GM20000 (cell line): ENCODE measurements at regions not wholly inside any gene's neighbourhood (a gene's known extent, or its start where the extent isn't known, plus 50 kb on each side); places are given as distances from the start of the nearest gene placed in this dataset.

Source experiments
- DNase-seq: peaks from one replicate; pipeline ENCODE4 v3.0.0; 2012; ENCODE audit warnings: low spot score
- TF ChIP-seq, protein P1 (sequence below): IDR thresholded peaks from 2 replicates; pipeline ENCODE4 v1.5.1; 2012; ENCODE audit warnings: mild to moderate bottlenecking, control low read depth; ENCODE audit errors: extremely low read depth, missing control alignments

DNA sequence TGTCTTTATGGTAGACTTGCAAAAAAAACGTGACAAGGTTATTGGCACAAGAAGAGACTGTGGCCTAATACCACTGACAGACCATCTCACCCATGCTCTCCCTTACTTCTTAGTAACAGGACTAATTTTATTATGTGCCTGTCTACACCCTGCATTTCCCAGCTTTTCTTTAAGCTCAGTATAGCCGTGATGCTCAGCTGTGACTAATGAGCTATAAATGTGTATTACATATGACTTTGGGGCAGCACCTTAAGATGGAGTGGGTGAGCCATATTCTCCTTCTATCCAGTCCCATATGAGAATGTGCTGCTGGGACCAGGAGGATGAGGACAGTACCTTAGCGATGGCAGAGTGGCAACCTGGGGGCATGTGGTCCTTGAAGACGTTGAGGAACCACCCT lies 293.5 kb downstream of the RNF144A start:
- no peak for DNase-seq
- TF ChIP-seq, protein P1, sequence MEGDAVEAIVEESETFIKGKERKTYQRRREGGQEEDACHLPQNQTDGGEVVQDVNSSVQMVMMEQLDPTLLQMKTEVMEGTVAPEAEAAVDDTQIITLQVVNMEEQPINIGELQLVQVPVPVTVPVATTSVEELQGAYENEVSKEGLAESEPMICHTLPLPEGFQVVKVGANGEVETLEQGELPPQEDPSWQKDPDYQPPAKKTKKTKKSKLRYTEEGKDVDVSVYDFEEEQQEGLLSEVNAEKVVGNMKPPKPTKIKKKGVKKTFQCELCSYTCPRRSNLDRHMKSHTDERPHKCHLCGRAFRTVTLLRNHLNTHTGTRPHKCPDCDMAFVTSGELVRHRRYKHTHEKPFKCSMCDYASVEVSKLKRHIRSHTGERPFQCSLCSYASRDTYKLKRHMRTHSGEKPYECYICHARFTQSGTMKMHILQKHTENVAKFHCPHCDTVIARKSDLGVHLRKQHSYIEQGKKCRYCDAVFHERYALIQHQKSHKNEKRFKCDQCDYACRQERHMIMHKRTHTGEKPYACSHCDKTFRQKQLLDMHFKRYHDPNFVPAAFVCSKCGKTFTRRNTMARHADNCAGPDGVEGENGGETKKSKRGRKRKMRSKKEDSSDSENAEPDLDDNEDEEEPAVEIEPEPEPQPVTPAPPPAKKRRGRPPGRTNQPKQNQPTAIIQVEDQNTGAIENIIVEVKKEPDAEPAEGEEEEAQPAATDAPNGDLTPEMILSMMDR, result no peak

DNA sequence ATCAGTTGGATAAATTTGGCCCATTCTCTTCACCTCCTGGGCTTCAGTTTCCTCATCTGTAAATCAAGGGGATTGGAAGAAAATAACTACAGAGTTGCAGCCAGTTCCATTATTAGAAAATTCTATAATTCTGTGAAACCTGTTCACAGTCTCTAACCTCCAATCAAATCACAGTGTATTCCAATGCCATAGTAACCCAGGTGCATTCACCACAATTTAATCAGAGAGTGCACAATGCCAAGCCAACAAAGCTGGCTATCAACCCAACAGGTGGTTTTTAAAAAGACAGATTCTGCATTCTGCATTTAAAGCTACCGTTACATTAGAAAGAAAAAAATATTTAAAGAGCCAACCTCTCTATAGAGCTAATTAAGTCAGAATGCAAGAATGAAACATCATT lies 308.6 kb downstream of the RNF144A start:
- TF ChIP-seq, protein P1, result no peak
- no peak for DNase-seq

DNA sequence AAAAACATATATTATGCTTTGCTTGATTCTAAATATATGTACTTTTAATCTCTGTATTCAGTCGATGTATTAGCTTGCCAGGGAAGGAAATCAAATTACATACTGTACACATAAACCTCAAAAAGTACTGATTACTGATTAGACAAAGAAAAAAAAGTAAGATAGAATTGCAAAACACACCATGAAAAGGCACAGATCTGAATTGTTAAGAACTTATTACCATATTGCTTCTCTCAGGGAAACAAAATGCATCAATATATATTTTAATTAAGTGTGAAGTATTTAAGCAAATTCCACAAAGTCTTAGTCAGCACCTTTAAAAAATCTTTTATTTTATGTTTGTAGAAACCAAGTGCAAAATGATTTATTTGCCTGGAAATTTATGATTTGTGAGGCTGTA lies 309.3 kb downstream of the RNF144A start:
- TF ChIP-seq, protein P1, result no peak
- DNase-seq, result no peak

DNA sequence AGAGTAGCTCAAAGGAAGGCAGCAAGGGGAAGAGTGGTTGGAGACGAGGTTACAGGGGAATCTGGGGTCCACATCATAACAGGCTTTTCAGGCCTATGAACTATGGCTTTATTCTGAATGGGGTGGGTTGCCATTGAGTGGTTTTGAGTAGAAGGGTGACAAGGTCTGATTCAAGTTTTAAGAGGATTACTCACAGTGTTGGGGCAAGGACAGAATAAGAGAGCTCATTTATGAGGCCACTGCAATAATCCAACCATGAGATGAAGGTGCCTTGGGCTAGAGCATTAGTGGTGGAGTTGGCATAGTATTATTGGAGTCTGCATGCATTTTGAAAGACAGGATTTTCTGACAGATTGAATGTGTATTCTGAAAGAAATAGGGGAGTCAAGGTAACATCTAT lies 315.9 kb downstream of the RNF144A start:
- TF ChIP-seq, protein P1, result no peak
- no peak for DNase-seq

DNA sequence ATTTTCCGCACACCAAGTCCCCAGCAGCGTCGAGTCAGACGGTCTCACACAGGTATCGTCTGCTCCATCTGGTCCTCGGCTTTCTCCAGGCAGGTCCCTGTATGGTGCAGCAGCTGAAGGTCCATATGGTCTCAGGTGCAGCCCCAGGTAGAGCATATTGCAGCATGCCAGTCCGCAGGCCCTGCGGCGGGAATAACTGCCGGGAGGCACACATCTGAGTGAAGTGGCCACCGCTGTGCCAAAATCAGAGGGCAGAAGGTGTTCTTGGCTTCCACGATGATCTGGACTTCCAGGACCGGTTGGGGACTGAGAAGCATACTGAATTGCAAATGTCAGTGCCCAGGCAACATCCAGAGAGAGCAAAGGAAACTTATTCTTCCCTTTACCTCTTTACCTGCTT lies 320.3 kb downstream of the RNF144A start:
- TF ChIP-seq, protein P1, result no peak
- DNase-seq, result no peak

DNA sequence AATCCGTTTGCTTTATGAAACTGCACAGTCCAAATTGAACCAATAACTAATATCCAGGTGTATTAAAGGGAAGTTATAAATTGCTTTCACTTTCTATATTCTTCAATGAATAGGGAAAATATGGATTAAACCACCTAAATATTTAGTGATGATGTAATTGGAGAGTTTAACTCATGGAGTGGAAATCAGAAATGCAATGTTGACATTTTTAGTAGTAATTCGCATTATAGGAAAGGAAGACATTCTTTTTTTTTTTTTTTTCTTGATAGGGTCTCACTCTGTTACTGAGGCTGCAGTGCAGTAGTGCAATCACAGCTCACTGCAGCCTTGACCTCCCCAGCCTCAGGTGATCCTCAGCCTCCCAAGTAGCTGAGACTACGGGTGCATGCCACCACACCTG lies 321.9 kb downstream of the RNF144A start:
- TF ChIP-seq, protein P1, result no peak
- no peak for DNase-seq

DNA sequence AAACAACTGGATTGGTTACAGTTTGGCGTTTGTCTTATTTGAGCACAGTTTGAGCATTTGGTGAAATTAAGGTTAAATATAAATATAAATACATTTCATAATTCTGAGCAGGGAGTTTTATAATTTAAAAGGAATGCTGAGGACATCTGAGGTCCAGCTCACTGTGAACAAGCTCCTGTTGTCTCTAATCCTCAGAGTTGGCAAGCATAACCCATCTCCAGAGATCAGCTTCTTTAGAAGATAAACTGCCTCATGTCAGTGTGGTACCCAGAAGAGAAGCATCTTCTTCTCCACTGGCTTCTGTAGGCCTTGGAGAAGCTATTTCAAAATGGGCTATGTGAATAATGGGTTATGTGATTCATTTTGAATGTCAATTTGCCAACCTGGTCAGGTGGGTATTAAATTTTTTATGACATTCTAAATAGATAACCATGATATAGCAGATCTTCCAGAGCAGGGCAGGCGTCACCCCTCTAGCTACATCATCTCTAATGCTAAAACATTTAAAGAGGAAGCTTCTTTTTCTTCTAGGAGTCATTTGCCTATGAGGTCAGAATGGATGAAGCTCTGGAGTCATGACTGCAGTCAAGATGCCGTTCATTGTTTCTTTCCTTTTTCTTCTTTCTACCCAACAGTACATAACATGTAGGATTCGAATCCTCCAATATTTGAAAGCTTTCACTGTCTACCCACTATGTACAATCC lies 324.0 kb downstream of the RNF144A start:
- TF ChIP-seq, protein P1, result no peak
- no peak for DNase-seq
